HUES6 (cell line): ENCODE measurements at regions not wholly inside any gene's neighbourhood (a gene's known extent, or its start where the extent isn't known, plus 50 kb on each side); places are given as distances from the start of the nearest gene placed in this dataset.
A peak's percentile ranks its signal among the peaks of the same experiment; 100 is the strongest.

Experiments used
- H3K27ac ChIP-seq: 2 replicates; pipeline ENCODE4 v1.7.0; 2013; ENCODE audit warnings: low read depth, mild to moderate bottlenecking, low read length, inconsistent platforms
- H3K27me3 ChIP-seq: 2 replicates; pipeline ENCODE4 v1.6.1; 2013; ENCODE audit warnings: low read length; ENCODE audit not compliant: control insufficient read depth, insufficient read depth
- H3K36me3 ChIP-seq: 2 replicates; pipeline ENCODE4 v1.6.1; 2013; ENCODE audit warnings: low read length; ENCODE audit not compliant: control insufficient read depth, insufficient read depth
- H3K4me1 ChIP-seq: 2 replicates; pipeline ENCODE4 v1.6.1; 2013; ENCODE audit warnings: low read length; ENCODE audit not compliant: control insufficient read depth, insufficient read depth
- H3K4me3 ChIP-seq: 2 replicates; pipeline ENCODE4 v1.5.1; 2013; ENCODE audit warnings: low read depth, low read length
- H3K9ac ChIP-seq: one replicate; pipeline ENCODE4 v1.6.1; 2013; ENCODE audit warnings: mild to moderate bottlenecking, low read length
- H3K9me3 ChIP-seq: 2 replicates; pipeline ENCODE4 v1.6.1; 2013; ENCODE audit warnings: low read depth, low read length; ENCODE audit not compliant: control insufficient read depth, insufficient read depth

DNA sequence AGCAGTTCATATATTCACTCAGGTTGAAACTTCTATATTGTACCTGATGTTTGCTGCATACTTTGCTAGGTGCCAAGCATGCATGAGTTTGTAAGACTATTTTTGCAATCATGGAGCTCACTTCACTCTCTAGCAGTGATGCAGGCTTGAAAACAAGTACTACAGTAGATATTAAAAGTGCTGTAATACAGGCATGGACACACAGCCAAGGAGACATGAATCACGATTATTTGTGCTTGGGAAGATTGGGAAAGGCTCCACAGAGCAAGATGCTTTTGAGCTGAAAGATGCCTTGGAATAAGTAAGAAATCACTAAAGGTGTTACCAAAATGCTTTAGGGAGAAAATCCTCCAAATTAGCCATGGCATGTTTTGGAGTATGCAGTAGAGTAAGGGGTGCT is 427.4 kb downstream of the UTRN start:
- Histone ChIP-seq H3K4me1 (no peaks in the 10 kb centered on the region), H3K9me3 (no peaks in the 10 kb centered on the region), H3K4me3 (no peak overlapping the region), H3K27me3 (no peaks in the 10 kb centered on the region), H3K27ac (no peak overlapping the region), H3K36me3 (no peaks in the 10 kb centered on the region), H3K9ac (no peak overlapping the region)

- Histone ChIP-seq H3K27ac (no peak overlapping the region), H3K27me3 (no peaks in the 10 kb centered on the region), H3K4me1 (no peaks in the 10 kb centered on the region), H3K9ac (no peak overlapping the region), H3K4me3 (no peak overlapping the region), H3K36me3 (no peaks in the 10 kb centered on the region), H3K9me3 (no peaks in the 10 kb centered on the region)
Measured at GRCh38 chr6:144714021-144714712, 429.0 kb downstream of the UTRN start.

DNA sequence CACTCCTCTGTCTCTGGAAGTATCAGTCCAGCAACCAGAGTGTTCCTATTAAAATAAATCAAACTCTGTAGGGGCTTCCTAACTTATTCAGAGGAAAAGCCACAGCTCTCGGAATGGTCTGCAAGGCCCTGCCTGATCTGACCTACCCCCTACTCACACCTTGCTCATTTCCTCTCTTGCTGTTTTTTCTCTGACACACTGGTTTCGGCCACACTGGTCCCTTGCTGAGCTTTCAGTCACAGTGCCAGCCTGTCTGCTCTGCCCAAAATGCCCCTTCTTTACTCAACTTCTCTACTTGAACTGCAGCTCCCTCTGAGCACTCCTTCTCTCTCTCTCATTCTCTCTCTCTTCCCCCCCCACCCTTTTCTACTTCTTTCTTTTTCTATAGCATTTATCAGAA is 430.2 kb downstream of the UTRN start:
- Histone ChIP-seq H3K9ac (no peak overlapping the region), H3K27ac (no peak overlapping the region), H3K4me3 (no peak overlapping the region), H3K4me1 (no peaks in the 10 kb centered on the region), H3K9me3 (no peaks in the 10 kb centered on the region), H3K36me3 (no peaks in the 10 kb centered on the region), H3K27me3 (no peaks in the 10 kb centered on the region)

- no peak overlapping the region for H3K4me3 ChIP-seq
- H3K27ac ChIP-seq = no peak overlapping the region
- no peaks in the 10 kb centered on the region for H3K9me3 ChIP-seq
- H3K36me3 ChIP-seq = no peaks in the 10 kb centered on the region
- no peak overlapping the region for H3K9ac ChIP-seq
- no peaks in the 10 kb centered on the region for H3K27me3 ChIP-seq
- H3K4me1 ChIP-seq = no peaks in the 10 kb centered on the region
Measured at GRCh38 chr6:144718431-144718830, 433.3 kb downstream of the UTRN start.

- peaks cover 10% of the 10 kb centered on the region for H3K4me1 ChIP-seq
- H3K36me3 ChIP-seq = no peaks in the 10 kb centered on the region
- no peak overlapping the region for H3K27ac ChIP-seq
- no peaks in the 10 kb centered on the region for H3K9me3 ChIP-seq
- H3K27me3 ChIP-seq = no peaks in the 10 kb centered on the region
- H3K9ac ChIP-seq = no peak overlapping the region
- no peak overlapping the region for H3K4me3 ChIP-seq
Measured at GRCh38 chr6:144721232-144721631, 436.1 kb downstream of the UTRN start.

DNA sequence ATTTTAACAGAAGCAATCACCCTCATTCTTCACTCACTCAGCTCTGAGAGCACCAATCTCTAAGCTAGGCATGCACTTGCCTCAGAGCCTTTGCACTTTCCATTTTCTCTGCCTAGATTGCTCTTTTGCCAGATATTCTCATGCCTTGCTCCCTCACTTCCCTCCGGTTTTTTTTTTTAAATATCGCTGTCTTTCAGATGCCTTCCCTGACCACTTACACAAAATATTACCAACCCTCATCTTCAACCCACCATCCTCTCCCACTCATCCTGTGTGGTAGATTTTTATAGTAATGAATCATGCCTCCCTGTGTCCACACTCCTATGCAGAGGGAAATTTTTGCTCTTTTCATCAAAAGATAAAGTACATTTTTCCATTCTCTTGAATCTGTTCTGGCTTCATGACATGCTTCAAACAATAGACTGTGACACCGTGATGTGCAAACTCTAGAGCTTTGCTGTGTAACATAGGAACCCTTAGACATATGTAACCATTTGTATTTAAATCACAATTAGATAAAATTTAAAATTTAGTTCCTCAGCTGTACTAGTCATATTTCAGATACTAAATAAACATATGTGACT is 437.1 kb downstream of the UTRN start:
- Histone ChIP-seq H3K9me3 (no peaks in the 10 kb centered on the region), H3K27me3 (no peaks in the 10 kb centered on the region), H3K27ac (no peak overlapping the region), H3K4me3 (no peak overlapping the region), H3K36me3 (no peaks in the 10 kb centered on the region), H3K9ac (no peak overlapping the region), H3K4me1 (peaks cover 14% of the 10 kb centered on the region)

DNA sequence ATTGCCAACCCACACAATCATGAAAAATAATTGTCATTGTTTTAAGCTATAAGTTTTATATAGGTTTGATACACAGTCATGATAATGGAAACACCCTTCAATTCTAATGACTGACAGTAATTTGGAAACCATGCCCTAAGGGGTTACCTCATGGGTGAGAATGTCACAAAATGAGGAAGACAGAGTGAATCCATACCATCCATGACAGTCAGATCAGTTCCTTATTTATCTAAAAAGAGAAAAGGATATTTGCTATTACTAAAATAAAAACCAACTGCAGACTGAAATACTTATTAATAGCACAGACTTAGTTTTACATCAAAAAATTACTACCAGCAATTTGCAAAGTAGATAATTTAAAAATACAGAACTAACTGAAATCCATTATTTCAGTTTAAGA is 437.8 kb downstream of the UTRN start:
- H3K9me3 ChIP-seq = no peaks in the 10 kb centered on the region
- H3K4me1 ChIP-seq = peaks cover 14% of the 10 kb centered on the region
- no peaks in the 10 kb centered on the region for H3K36me3 ChIP-seq
- no peak overlapping the region for H3K27ac ChIP-seq
- H3K27me3 ChIP-seq = no peaks in the 10 kb centered on the region
- H3K4me3 ChIP-seq = no peak overlapping the region
- H3K9ac ChIP-seq = no peak overlapping the region

DNA sequence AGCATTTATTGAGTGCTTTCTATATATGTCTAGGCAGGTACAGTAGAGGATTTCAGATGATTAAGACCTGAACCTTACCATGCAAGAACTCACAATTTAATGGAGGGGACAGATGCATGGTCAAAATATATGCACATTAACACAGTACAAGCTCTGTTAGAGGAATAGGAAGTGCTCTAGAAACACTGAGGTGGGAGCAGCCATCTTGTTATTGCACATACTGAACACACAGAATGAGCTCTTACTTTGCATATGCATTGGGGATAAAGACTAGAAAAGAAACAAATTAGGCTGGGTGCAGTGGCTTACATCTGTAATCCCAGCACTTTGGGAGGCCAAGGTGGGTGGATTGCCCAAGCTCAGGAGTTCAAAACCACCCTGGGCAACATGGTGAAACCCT is 438.3 kb downstream of the UTRN start:
- no peak overlapping the region for H3K9ac ChIP-seq
- H3K27me3 ChIP-seq = no peaks in the 10 kb centered on the region
- H3K27ac ChIP-seq = no peak overlapping the region
- no peaks in the 10 kb centered on the region for H3K9me3 ChIP-seq
- H3K36me3 ChIP-seq = no peaks in the 10 kb centered on the region
- H3K4me1 ChIP-seq = peaks cover 14% of the 10 kb centered on the region
- H3K4me3 ChIP-seq = no peak overlapping the region

GRCh38 chr6:144724818-144725217 is 439.7 kb downstream of the UTRN start:
- H3K9ac ChIP-seq = no peak overlapping the region
- H3K27ac ChIP-seq = no peak overlapping the region
- H3K27me3 ChIP-seq = no peaks in the 10 kb centered on the region
- no peaks in the 10 kb centered on the region for H3K9me3 ChIP-seq
- no peaks in the 10 kb centered on the region for H3K36me3 ChIP-seq
- H3K4me1 ChIP-seq = peaks cover 24% of the 10 kb centered on the region
- no peak overlapping the region for H3K4me3 ChIP-seq

GRCh38 chr6:144725736-144726522 is 440.8 kb downstream of the UTRN start:
- Histone ChIP-seq H3K36me3 (no peaks in the 10 kb centered on the region), H3K9ac (no peak overlapping the region), H3K9me3 (no peaks in the 10 kb centered on the region), H3K27ac (0 out of 2 replicates have a peak overlapping the region, but pooled peaks have one; percentile 41), H3K4me3 (no peak overlapping the region), H3K4me1 (peaks cover 25% of the 10 kb centered on the region), H3K27me3 (no peaks in the 10 kb centered on the region)

GRCh38 chr6:144728804-144729203 is 443.7 kb downstream of the UTRN start:
- Histone ChIP-seq H3K4me3 (no peak overlapping the region), H3K36me3 (peaks cover 9% of the 10 kb centered on the region), H3K27ac (no peak overlapping the region), H3K9me3 (no peaks in the 10 kb centered on the region), H3K9ac (no peak overlapping the region), H3K4me1 (peaks cover 25% of the 10 kb centered on the region), H3K27me3 (no peaks in the 10 kb centered on the region)
